ENCODE measurements at regions not wholly inside any gene's neighbourhood (a gene's known extent, or its start where the extent isn't known, plus 50 kb on each side); places are given as distances from the start of the nearest gene placed in this dataset.

DNA sequence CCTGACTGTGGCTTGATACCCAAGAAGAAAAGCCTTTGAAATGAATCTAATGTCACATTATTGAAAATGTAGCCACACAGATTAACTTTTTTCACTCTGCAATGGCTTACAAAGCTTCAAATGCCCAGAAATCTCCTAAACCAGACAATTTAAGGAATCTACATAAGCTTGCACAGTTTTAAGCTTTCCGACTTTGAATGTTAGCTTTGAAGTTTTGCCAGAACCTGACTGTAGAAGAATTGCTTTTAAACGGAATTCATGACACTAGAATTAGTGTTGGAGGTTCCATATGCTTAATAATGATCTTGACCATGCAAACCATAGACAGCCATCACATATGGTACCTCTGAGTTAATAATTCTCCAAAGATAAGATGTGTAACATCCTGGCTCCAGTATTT is 798.5 kb upstream of the EPHA7 start:
- POLR2A ChIA-PET = no interaction called here

More for the DNA sequence above, 798.5 kb upstream of the EPHA7 start:
- Histone ChIP-seq H3K36me3 (replicated peaks in 1 of 2; ENCODE audit: control insufficient read depth in 1 of 2, insufficient read depth in 2 of 2, low read length in 1 of 2) (no peaks in the 10 kb centered on the region), H3K27ac (ENCODE audit: low read depth in 2 of 2, low read length in 1 of 2) (no peak overlapping the region), H3K4me2 (no peak overlapping the region), H3K9me2 (no peaks in the 10 kb centered on the region; the same call in 1 of the 2 replicates), H3F3A (replicated peaks; ENCODE audit: insufficient read depth) (no peaks in the 10 kb centered on the region), H4K20me1 (ENCODE audit: insufficient read depth) (no peaks in the 10 kb centered on the region), H3K79me2 (ENCODE audit: insufficient read depth) (no peaks in the 10 kb centered on the region), H3K9me3 (no peaks in the 10 kb centered on the region), H3K27me3 (ENCODE audit: insufficient read depth) (no peaks in the 10 kb centered on the region), H3K4me3 (ENCODE audit: low read depth in 2 of 2, low read length in 1 of 2) (no peak overlapping the region), H3K4me1 (ENCODE audit: control insufficient read depth in 1 of 2, insufficient read depth in 2 of 2, low read depth in 1 of 2, low read length in 1 of 2) (no peaks in the 10 kb centered on the region), H2AFZ (ENCODE audit: low read depth) (no peak overlapping the region), H3K9ac (no peak overlapping the region)
- WGBS (ENCODE audit: low lambda C conversion rate) = 0% methylated on average over 2 of the region's 2 CpGs
- no peak for DNase-seq
- TF ChIP-seq ELF1 (IDR thresholded peaks at IDR 0.05) (no peak), YY1 (IDR thresholded peaks at IDR 0.05; ENCODE audit: low read depth) (no peak), TAF1 (IDR thresholded peaks at IDR 0.05; ENCODE audit: borderline replicate concordance, low read depth, low read length) (no peak), SIN3A (IDR thresholded peaks at IDR 0.05; ENCODE audit: borderline replicate concordance, low read depth, low read length) (no peak), RAD21 (IDR thresholded peaks at IDR 0.05; ENCODE audit: low read length) (no peak), JUND (IDR thresholded peaks at IDR 0.05) (no peak), CHD2 (IDR thresholded peaks at IDR 0.05; ENCODE audit: low read length, partially characterized antibody) (no peak), MEF2A (IDR thresholded peaks at IDR 0.05; ENCODE audit: borderline replicate concordance, low read depth) (no peak), FOSL2 (IDR thresholded peaks at IDR 0.05; ENCODE audit: borderline replicate concordance, low read depth) (no peak), TEAD4 (IDR thresholded peaks at IDR 0.05; ENCODE audit: borderline replicate concordance, insufficient read depth) (no peak), RFX5 (IDR thresholded peaks at IDR 0.05; ENCODE audit: low read length) (no peak), GABPA (IDR thresholded peaks at IDR 0.05; ENCODE audit: low read depth) (no peak), FOXJ3 (CRISPR knock-in tag; IDR thresholded peaks at IDR 0.05) (no peak)
- TF ChIP-seq, protein P1, sequence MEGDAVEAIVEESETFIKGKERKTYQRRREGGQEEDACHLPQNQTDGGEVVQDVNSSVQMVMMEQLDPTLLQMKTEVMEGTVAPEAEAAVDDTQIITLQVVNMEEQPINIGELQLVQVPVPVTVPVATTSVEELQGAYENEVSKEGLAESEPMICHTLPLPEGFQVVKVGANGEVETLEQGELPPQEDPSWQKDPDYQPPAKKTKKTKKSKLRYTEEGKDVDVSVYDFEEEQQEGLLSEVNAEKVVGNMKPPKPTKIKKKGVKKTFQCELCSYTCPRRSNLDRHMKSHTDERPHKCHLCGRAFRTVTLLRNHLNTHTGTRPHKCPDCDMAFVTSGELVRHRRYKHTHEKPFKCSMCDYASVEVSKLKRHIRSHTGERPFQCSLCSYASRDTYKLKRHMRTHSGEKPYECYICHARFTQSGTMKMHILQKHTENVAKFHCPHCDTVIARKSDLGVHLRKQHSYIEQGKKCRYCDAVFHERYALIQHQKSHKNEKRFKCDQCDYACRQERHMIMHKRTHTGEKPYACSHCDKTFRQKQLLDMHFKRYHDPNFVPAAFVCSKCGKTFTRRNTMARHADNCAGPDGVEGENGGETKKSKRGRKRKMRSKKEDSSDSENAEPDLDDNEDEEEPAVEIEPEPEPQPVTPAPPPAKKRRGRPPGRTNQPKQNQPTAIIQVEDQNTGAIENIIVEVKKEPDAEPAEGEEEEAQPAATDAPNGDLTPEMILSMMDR (IDR thresholded peaks at IDR 0.05) = no peak
- TF ChIP-seq, protein P2, sequence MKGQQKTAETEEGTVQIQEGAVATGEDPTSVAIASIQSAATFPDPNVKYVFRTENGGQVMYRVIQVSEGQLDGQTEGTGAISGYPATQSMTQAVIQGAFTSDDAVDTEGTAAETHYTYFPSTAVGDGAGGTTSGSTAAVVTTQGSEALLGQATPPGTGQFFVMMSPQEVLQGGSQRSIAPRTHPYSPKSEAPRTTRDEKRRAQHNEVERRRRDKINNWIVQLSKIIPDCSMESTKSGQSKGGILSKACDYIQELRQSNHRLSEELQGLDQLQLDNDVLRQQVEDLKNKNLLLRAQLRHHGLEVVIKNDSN (IDR thresholded peaks at IDR 0.05; ENCODE audit: borderline replicate concordance, low read depth) = no peak
- TF ChIP-seq, protein P3, sequence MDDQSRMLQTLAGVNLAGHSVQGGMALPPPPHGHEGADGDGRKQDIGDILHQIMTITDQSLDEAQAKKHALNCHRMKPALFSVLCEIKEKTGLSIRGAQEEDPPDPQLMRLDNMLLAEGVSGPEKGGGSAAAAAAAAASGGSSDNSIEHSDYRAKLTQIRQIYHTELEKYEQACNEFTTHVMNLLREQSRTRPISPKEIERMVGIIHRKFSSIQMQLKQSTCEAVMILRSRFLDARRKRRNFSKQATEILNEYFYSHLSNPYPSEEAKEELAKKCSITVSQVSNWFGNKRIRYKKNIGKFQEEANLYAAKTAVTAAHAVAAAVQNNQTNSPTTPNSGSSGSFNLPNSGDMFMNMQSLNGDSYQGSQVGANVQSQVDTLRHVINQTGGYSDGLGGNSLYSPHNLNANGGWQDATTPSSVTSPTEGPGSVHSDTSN (IDR thresholded peaks at IDR 0.05) = no peak
- TF ChIP-seq, protein P4, sequence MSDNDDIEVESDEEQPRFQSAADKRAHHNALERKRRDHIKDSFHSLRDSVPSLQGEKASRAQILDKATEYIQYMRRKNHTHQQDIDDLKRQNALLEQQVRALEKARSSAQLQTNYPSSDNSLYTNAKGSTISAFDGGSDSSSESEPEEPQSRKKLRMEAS (IDR thresholded peaks at IDR 0.05; ENCODE audit: low read depth) = no peak
- TF ChIP-seq, protein P5, sequence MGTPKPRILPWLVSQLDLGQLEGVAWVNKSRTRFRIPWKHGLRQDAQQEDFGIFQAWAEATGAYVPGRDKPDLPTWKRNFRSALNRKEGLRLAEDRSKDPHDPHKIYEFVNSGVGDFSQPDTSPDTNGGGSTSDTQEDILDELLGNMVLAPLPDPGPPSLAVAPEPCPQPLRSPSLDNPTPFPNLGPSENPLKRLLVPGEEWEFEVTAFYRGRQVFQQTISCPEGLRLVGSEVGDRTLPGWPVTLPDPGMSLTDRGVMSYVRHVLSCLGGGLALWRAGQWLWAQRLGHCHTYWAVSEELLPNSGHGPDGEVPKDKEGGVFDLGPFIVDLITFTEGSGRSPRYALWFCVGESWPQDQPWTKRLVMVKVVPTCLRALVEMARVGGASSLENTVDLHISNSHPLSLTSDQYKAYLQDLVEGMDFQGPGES (IDR thresholded peaks at IDR 0.05; ENCODE audit: low read depth, low read length) = no peak
- CTCF ChIA-PET = interaction anchor here (1.0 kb wide), 1 partner anchor 13 kb away, joined by 3 read pairs; no protein-coding TSS in a partner anchor

Measured in SK-N-SH (cell line).